Caco-2 (cell line): ENCODE measurements at regions not wholly inside any gene's neighbourhood (a gene's known extent, or its start where the extent isn't known, plus 50 kb on each side); places are given as distances from the start of the nearest gene placed in this dataset.

ENCODE experiments used
- BruUV-seq: library from RNA; stranded (reverse); fragments of 400-500 nt; replicated peaks from 2 replicates; lab custom pipeline; 2021; lab: Mats Ljungman, UMichigan
- CTCF ChIA-PET: fragments of 300-600 bp; sonication (Branson Sonifier 250); formaldehyde crosslinking; loops from one replicate; lab custom pipeline; 2022; ENCODE audit warnings: antibody characterized with exemption; lab: Charles Lee
- POLR2A ChIA-PET: fragments of 300-600 bp; sonication (Branson Sonifier 250); formaldehyde crosslinking; loops from one replicate; lab custom pipeline; 2022; ENCODE audit warnings: antibody characterized with exemption; lab: Charles Lee
- DNase-seq, 2 experiments: peaks; one replicate each; pipeline versions ENCODE4 v3.0.0 to v3.0.0-alpha.2; 2020 to 2022
- H3K27me3 ChIP-seq: replicated peaks from 2 replicates; pipeline ENCODE4 v1.6.0; 2011; ENCODE audit warnings: low read length; ENCODE audit not compliant: control insufficient read depth, insufficient read depth
- H3K36me3 ChIP-seq: 2 replicates; pipeline ENCODE4 v1.5.1; 2011; ENCODE audit warnings: low read length; ENCODE audit not compliant: control insufficient read depth, insufficient read depth
- H3K4me1 ChIP-seq: fragments of 250-450 bp; sonication (Bioruptor Pico); 2 replicates; pipeline ENCODE4 v1.5.1; 2020; ENCODE audit warnings: mild to moderate bottlenecking
- H3K4me3 ChIP-seq: 2 replicates; pipeline ENCODE4 v1.5.1; 2011; ENCODE audit warnings: low read depth, mild to moderate bottlenecking, control low read depth, low read length
- H3K9me3 ChIP-seq: fragments of 250-450 bp; sonication (Bioruptor Pico); 2 replicates; pipeline ENCODE4 v1.5.1; 2020; ENCODE audit warnings: mild to moderate bottlenecking, moderate library complexity
- H3K27ac Mint-ChIP-seq: one replicate; pipeline ENCODE4 v1.8.0; 2022; ENCODE audit warnings: mixed read lengths; ENCODE audit not compliant: unreplicated experiment
- H3K27me3 Mint-ChIP-seq: one replicate; pipeline ENCODE4 v1.8.0; 2022; ENCODE audit warnings: mixed read lengths; ENCODE audit not compliant: insufficient read depth, unreplicated experiment
- H3K36me3 Mint-ChIP-seq: one replicate; pipeline ENCODE4 v1.8.0; 2022; ENCODE audit warnings: mild to moderate bottlenecking, mixed read lengths; ENCODE audit not compliant: insufficient read depth, unreplicated experiment
- H3K4me1 Mint-ChIP-seq: one replicate; pipeline ENCODE4 v1.8.0; 2022; ENCODE audit warnings: low read depth, mixed read lengths; ENCODE audit not compliant: unreplicated experiment
- H3K4me3 Mint-ChIP-seq: one replicate; pipeline ENCODE4 v1.8.0; 2022; ENCODE audit warnings: mild to moderate bottlenecking, moderate library complexity, mixed read lengths; ENCODE audit not compliant: unreplicated experiment
- H3K9me3 Mint-ChIP-seq: one replicate; pipeline ENCODE4 v1.8.0; 2022; ENCODE audit warnings: mixed read lengths; ENCODE audit not compliant: unreplicated experiment
- CTCF ChIP-seq, 2 experiments: fragments of 200-600 bp in 1 of 2; IDR thresholded peaks; 1 replicate in 1 of 2; 2 replicates in 1 of 2; pipeline versions ENCODE4 v1.5.1 to v1.8.0; 2011 to 2022; ENCODE audit warnings: antibody characterized with exemption in 1 of 2, control low read depth in 1 of 2, inconsistent platforms in 1 of 2, low read depth in 1 of 2, low read length in 1 of 2, mild to moderate bottlenecking in 1 of 2, moderate library complexity in 1 of 2; ENCODE audit not compliant: insufficient read depth in 1 of 2, severe bottlenecking in 1 of 2, unreplicated experiment in 1 of 2
- intact Hi-C: fragments of 100-400 bp; cut with micrococcal nuclease; formaldehyde crosslinking; loops from one replicate; pipeline ENCODE4 v1.10.0; 2022; ENCODE audit not compliant: unreplicated experiment

- intact Hi-C loops, result no loop called here
- TF ChIP-seq CTCF (IDR thresholded peaks at IDR 0.05; ENCODE audit: insufficient read depth in 1 of 2, low read depth in 1 of 2, low read length in 1 of 2, severe bottlenecking in 1 of 2, unreplicated experiment in 1 of 2), result no peak
- Histone ChIP-seq H3K36me3 (no peaks in the 10 kb centered on the region), H3K27me3 (no peaks in the 10 kb centered on the region), H3K4me1 (no peaks in the 10 kb centered on the region), H3K4me3 (no peak overlapping the region), H3K9me3 (peaks cover 5% of the 10 kb centered on the region)
- H3K27me3 Mint-ChIP-seq, result no peaks in the 10 kb centered on the region
- POLR2A ChIA-PET, result no interaction called here
- BruUV-seq, result no TSS peak
- peaks cover 12% of the 10 kb centered on the region for H3K9me3 Mint-ChIP-seq
- no peak overlapping the region for H3K27ac Mint-ChIP-seq
- DNase-seq, result no peak
- H3K36me3 Mint-ChIP-seq, result no peaks in the 10 kb centered on the region
- CTCF ChIA-PET, result no interaction called here
- H3K4me3 Mint-ChIP-seq, result no peak overlapping the region
- H3K4me1 Mint-ChIP-seq, result no peaks in the 10 kb centered on the region
Observed at GRCh38 chr6:81387163-81387562, 365.3 kb downstream of the TENT5A start.

GRCh38 chr6:81384921-81385320 lies 367.6 kb downstream of the TENT5A start:
- Histone ChIP-seq H3K36me3 (no peaks in the 10 kb centered on the region), H3K4me3 (no peak overlapping the region), H3K4me1 (peaks cover 8% of the 10 kb centered on the region), H3K27me3 (no peaks in the 10 kb centered on the region), H3K9me3 (no peaks in the 10 kb centered on the region; the same call in 1 of the 2 replicates)
- POLR2A ChIA-PET, result no interaction called here
- TF ChIP-seq CTCF (IDR thresholded peaks at IDR 0.05; ENCODE audit: insufficient read depth in 1 of 2, low read depth in 1 of 2, low read length in 1 of 2, severe bottlenecking in 1 of 2, unreplicated experiment in 1 of 2), result no peak
- BruUV-seq, result no TSS peak
- no peak overlapping the region for H3K4me3 Mint-ChIP-seq
- no peaks in the 10 kb centered on the region for H3K27me3 Mint-ChIP-seq
- CTCF ChIA-PET, result no interaction called here
- no peaks in the 10 kb centered on the region for H3K4me1 Mint-ChIP-seq
- no peaks in the 10 kb centered on the region for H3K9me3 Mint-ChIP-seq
- no peak for DNase-seq
- no peak overlapping the region for H3K27ac Mint-ChIP-seq
- no peaks in the 10 kb centered on the region for H3K36me3 Mint-ChIP-seq
- intact Hi-C loops, result no loop called here

GRCh38 chr6:81383472-81383871 lies 369.0 kb downstream of the TENT5A start:
- no peak overlapping the region for H3K4me3 ChIP-seq
- no peak for TF ChIP-seq CTCF (IDR thresholded peaks at IDR 0.05; ENCODE audit: insufficient read depth in 1 of 2, low read depth in 1 of 2, low read length in 1 of 2, severe bottlenecking in 1 of 2, unreplicated experiment in 1 of 2)
- DNase-seq, result no peak
- H3K4me1 Mint-ChIP-seq, result no peaks in the 10 kb centered on the region
- no peaks in the 10 kb centered on the region for H3K36me3 Mint-ChIP-seq
- H3K27me3 ChIP-seq, result no peaks in the 10 kb centered on the region
- peaks cover 8% of the 10 kb centered on the region for H3K4me1 ChIP-seq
- no peak overlapping the region for H3K4me3 Mint-ChIP-seq
- BruUV-seq, result no TSS peak
- POLR2A ChIA-PET, result no interaction called here
- no peaks in the 10 kb centered on the region for H3K27me3 Mint-ChIP-seq
- H3K9me3 ChIP-seq, result no peaks in the 10 kb centered on the region; the same call in 1 of the 2 replicates
- no peaks in the 10 kb centered on the region for H3K9me3 Mint-ChIP-seq
- CTCF ChIA-PET, result no interaction called here
- H3K36me3 ChIP-seq, result no peaks in the 10 kb centered on the region
- intact Hi-C loops, result no loop called here
- H3K27ac Mint-ChIP-seq, result no peak overlapping the region
